ENCODE measurements at regions not wholly inside any gene's neighbourhood (a gene's known extent, or its start where the extent isn't known, plus 50 kb on each side); places are given as distances from the start of the nearest gene placed in this dataset.
"Not testable (repeated sequence)": the region's sequence is repeated elsewhere in the genome, so short reads cannot be mapped to it uniquely, and the experiment has no call there.

DNA sequence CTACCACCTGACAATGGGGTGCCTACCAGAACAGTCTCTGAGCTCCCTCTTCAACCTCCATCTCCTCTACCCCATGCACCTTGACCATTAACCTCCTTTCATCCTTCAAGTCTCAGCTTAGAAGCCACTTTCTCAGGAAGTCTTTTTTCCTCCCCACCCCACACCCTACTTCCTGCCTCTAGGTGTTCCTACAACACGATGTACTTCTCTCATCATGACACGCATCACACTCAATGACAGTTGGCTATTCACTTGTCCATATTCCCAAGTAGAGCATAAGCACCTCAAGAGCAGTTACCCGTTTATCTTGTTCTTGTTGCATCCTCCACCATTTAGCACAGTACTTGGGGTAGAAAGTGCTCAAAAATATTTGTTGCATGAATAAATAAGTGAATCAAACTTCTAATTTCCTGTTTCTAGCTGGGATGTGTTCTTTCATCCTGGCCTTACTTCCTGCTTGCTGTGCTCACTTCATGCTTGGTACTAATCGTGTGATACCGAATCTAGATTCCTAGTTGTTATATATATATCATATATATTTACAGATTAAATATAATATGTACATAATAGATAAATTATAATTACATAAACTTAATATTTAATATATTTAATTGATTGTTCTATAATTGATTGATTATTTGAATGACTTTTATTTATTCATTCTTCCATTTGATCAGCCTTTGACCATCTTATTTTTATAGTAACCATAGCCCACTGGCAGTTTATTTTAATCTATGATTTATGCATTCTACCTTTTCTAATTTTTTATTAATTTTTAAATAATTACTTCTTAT, 177.5 kb upstream of the TMEM45B start:
- TF ChIP-seq, protein P1, sequence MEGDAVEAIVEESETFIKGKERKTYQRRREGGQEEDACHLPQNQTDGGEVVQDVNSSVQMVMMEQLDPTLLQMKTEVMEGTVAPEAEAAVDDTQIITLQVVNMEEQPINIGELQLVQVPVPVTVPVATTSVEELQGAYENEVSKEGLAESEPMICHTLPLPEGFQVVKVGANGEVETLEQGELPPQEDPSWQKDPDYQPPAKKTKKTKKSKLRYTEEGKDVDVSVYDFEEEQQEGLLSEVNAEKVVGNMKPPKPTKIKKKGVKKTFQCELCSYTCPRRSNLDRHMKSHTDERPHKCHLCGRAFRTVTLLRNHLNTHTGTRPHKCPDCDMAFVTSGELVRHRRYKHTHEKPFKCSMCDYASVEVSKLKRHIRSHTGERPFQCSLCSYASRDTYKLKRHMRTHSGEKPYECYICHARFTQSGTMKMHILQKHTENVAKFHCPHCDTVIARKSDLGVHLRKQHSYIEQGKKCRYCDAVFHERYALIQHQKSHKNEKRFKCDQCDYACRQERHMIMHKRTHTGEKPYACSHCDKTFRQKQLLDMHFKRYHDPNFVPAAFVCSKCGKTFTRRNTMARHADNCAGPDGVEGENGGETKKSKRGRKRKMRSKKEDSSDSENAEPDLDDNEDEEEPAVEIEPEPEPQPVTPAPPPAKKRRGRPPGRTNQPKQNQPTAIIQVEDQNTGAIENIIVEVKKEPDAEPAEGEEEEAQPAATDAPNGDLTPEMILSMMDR (IDR thresholded peaks at IDR 0.05; ENCODE audit: extremely low read depth, missing control alignments) = no peak
- DNase-seq (ENCODE audit: low spot score) = no peak

DNA sequence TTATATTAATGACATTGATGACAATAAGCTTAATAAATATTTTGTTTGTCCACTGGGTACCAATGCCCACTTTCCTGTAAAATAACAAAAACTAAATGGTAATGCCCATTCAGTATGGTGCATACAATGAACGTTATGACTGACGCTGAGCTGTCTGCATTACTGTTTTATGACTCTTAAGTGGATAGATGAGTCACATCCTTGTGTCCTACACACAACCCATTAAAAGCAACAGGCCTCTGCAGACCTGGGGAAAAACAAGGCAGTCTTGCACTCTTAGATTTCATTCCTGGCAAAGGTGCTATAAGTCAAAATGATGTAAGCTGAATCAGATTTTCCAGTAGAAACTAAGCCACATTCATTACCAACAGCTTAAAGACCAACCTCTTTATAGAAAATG, 176.3 kb upstream of the TMEM45B start:
- no peak for DNase-seq (ENCODE audit: low spot score)
- TF ChIP-seq, protein P1 (IDR thresholded peaks at IDR 0.05; ENCODE audit: extremely low read depth, missing control alignments) = no peak

DNA sequence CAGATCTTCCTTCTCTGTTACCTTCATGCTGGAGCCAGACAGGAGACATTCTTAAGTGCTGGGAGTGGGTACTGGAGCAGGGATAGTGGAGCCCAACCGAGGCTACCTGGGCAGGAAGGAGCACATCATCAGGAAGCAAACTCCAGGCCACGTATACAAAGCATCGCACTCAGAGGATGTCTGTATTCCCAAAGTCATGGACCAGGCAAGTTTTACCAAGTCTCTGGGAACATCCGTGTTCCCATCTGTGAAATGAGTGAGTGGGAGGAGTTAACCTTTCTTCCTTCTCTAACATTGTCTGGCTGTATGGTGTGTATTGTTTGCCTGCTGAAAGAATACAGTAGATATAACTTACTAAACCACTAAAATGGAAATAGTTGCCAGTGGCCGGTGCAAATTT, 175.0 kb upstream of the TMEM45B start:
- TF ChIP-seq, protein P1 (IDR thresholded peaks at IDR 0.05; ENCODE audit: extremely low read depth, missing control alignments) = no peak
- no peak for DNase-seq (ENCODE audit: low spot score)

DNA sequence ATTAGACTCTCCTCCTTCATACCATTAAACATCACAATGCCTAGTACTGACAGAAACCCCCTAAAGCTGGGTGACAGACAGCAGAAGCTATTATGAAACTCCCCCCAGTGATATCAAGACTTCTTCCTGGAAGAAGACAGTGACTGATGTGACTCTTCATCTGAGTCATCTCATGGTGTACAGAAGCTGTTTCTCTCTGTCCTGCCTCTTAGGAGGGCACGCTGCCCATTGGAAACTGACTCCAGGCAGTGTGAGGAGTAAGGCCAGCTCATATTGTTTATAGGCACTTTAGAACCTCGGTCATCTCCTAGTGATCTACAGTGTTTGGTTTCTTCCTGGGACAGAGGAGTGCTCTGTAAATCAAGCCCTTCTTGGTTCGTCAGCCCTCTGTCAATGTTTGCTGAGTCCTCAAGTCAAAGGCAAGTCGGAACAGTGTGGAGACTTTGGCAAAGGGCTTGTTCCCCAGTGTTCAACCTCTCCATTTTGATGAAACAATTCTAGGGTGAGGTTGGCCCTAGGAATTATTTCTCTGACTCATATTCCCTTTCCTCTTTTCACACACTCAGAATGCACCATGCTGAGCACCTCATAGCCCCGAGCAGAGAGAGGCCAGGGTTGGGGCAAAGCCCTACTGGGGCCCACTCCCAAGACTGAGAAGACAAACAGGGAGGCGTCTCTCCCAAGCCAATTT, 172.5 kb upstream of the TMEM45B start:
- no peak for DNase-seq (ENCODE audit: low spot score)
- TF ChIP-seq, protein P1 (IDR thresholded peaks at IDR 0.05; ENCODE audit: extremely low read depth, missing control alignments) = no peak

DNA sequence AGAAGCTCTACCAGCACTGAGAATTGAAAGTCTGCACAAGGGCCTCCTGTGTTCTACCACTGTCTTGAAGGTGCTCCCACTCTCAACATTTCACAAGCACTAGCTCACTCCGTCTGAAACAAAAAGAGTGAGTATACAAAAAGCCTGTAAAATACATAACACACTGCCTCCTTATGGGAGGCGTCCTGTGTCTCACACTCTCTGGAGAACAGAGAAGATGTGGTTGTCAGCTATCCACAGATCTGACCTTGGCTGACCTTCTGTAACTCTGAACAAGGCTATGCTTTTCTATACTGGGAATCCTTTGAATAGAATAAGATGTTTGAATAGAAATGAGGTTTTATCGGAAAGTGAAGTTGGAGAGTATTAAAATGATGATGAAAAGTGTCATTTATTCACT, 171.3 kb upstream of the TMEM45B start:
- TF ChIP-seq, protein P1 (IDR thresholded peaks at IDR 0.05; ENCODE audit: extremely low read depth, missing control alignments) = no peak
- DNase-seq (ENCODE audit: low spot score) = no peak

DNA sequence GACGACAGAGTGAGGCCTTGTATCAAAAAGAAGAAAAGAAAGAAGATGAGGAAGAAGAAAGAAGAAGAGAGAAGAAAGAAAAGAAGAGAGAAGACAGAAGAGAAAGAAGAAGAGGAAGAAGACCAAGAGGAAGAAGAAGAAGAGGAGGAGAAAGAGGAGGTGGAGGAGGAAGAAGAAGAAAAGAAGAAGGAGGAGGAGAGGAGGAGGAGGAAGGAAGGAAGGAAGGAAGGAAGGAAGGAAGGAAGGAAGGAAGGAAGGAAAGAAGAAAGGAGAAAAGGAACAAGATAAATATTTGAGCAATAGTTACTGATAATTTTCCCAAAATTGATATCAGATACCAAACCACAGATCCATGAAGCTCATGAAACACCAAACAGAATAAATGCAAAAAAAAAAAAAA, 169.7 kb upstream of the TMEM45B start:
- DNase-seq (ENCODE audit: low spot score) = no peak
- TF ChIP-seq, protein P1 (IDR thresholded peaks at IDR 0.05; ENCODE audit: extremely low read depth, missing control alignments) = no peak

DNA sequence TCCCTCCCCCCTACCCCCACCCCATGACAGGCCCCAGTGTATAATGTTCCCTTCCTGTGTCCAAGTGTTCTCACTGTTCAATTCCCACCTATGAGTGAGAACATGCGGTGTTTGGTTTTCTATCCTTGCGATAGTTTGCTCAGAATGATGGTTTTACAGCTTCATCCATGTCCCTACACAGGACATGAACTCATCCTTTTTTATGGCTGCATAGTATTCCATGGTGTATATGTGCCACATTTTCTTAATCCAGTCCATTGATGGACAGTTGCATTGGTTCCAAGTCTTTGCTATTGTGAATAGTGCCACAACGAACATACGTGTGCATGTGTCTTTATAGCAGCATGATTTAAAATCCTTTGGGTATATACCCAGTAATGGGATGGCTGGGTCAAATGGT, 165.6 kb upstream of the TMEM45B start:
- not testable (repeated sequence) for DNase-seq (ENCODE audit: low spot score)

All from GM20000 (cell line).